Panc1 (cell line): ENCODE measurements at regions not wholly inside any gene's neighbourhood (a gene's known extent, or its start where the extent isn't known, plus 50 kb on each side); places are given as distances from the start of the nearest gene placed in this dataset.

ENCODE experiments used
- ATAC-seq: fragments of 200-7000 bp; cut with Tn5 transposase; 2 replicates; pipeline ENCODE4 v1.9.1; 2020; ENCODE audit warnings: mild to moderate bottlenecking, moderate library complexity
- BruUV-seq: library from RNA; stranded (reverse); fragments of 400-500 nt; replicated peaks from 2 replicates; lab custom pipeline; 2021; lab: Mats Ljungman, UMichigan
- CTCF ChIA-PET: fragments of 300-600 bp; sonication (Branson Sonifier 250); formaldehyde crosslinking; loops from one replicate; lab custom pipeline; 2022; ENCODE audit warnings: antibody characterized with exemption; lab: Charles Lee
- POLR2A ChIA-PET: fragments of 300-600 bp; sonication (Branson Sonifier 250); formaldehyde crosslinking; loops from one replicate; lab custom pipeline; 2022; ENCODE audit warnings: antibody characterized with exemption; lab: Charles Lee
- DNase-seq: peaks from one replicate; pipeline ENCODE4 v3.0.0-alpha.2; 2010; ENCODE audit warnings: low read depth, low spot score
- H3K27ac ChIP-seq: 2 replicates; pipeline ENCODE4 v1.5.1; 2011; ENCODE audit warnings: mild to moderate bottlenecking, low read length, inconsistent platforms
- H3K27me3 ChIP-seq: fragments of 200-500 bp; sonication (Bioruptor generic); 2 replicates; pipeline ENCODE4 v1.6.0; 2014; ENCODE audit warnings: low read length, inconsistent platforms; ENCODE audit not compliant: control insufficient read depth, insufficient read depth
- H3K36me3 ChIP-seq: fragments of 200-500 bp; sonication (Bioruptor generic); 2 replicates; pipeline ENCODE4 v1.5.1; 2014; ENCODE audit warnings: inconsistent platforms, mild to moderate bottlenecking, low read length, moderate library complexity; ENCODE audit not compliant: control insufficient read depth, insufficient read depth
- H3K4me1 ChIP-seq: 2 replicates; pipeline ENCODE4 v1.5.1; 2011; ENCODE audit warnings: inconsistent platforms, mild to moderate bottlenecking, low read length, moderate library complexity; ENCODE audit not compliant: control insufficient read depth, insufficient read depth
- H3K4me3 ChIP-seq, 2 experiments: 2 replicates each; pipeline ENCODE4 v1.5.1; 2011 to 2012; ENCODE audit warnings: low read depth in 2 of 2, low read length in 2 of 2, mild to moderate bottlenecking in 2 of 2, inconsistent platforms in 1 of 2, moderate library complexity in 1 of 2
- H3K9me3 ChIP-seq: fragments of 200-500 bp; sonication (Bioruptor generic); 2 replicates; pipeline ENCODE4 v1.5.1; 2014; ENCODE audit warnings: low read depth, mild to moderate bottlenecking, inconsistent platforms, low read length, moderate library complexity; ENCODE audit not compliant: control insufficient read depth, insufficient read depth
- POLR2AphosphoS5 ChIP-seq: IDR thresholded peaks from 2 replicates; pipeline ENCODE4 v1.6.1; 2012; ENCODE audit warnings: mild to moderate bottlenecking, low read depth, low read length, moderate library complexity
- SIN3A ChIP-seq: IDR thresholded peaks from 2 replicates; pipeline ENCODE4 v1.6.1; 2012; ENCODE audit warnings: low read depth, mild to moderate bottlenecking, low read length, moderate library complexity, borderline replicate concordance; ENCODE audit not compliant: insufficient read depth
- TCF7L2 ChIP-seq: IDR thresholded peaks from 2 replicates; pipeline ENCODE4 v1.6.1; 2011; ENCODE audit warnings: mild to moderate bottlenecking, low read depth, low read length, inconsistent platforms
- in situ Hi-C: cut with HindIII; loops from 2 replicates; pipeline ENCODE4 v1.10.0; 2016; ENCODE audit warnings: low sequenced_read_pairs, low pct_unique_long_range_greater_than_20kb
- intact Hi-C: fragments of 100-400 bp; cut with micrococcal nuclease; formaldehyde crosslinking; loops from one replicate; pipeline ENCODE4 v1.10.0; 2022; ENCODE audit not compliant: unreplicated experiment
- TF ChIP-seq, protein P1 (sequence below): fragments of 450-650 bp; IDR thresholded peaks from 2 replicates; pipeline ENCODE4 v1.5.1; 2017; ENCODE audit warnings: mild to moderate bottlenecking
- TF ChIP-seq, protein P2 (sequence below), 2 experiments: IDR thresholded peaks; 2 replicates each; pipeline ENCODE4 v1.6.1; 2011 to 2012; ENCODE audit warnings: low read depth in 2 of 2, control low read depth in 1 of 2, low read length in 1 of 2, mild to moderate bottlenecking in 1 of 2, moderate library complexity in 1 of 2; ENCODE audit not compliant: insufficient read depth in 1 of 2

GRCh38 chr6:139706912-139707311 lies 332.5 kb upstream of the CITED2 start:
- Histone ChIP-seq H3K9me3 (peaks cover 27% of the 10 kb centered on the region; the same call in 1 of the 2 replicates), H3K36me3 (no peaks in the 10 kb centered on the region), H3K27me3 (no peaks in the 10 kb centered on the region), H3K4me1 (peaks cover 23% of the 10 kb centered on the region), H3K4me3 (no peak overlapping the region), H3K27ac (peak overlapping the region; percentile 99)
- ChIA-PET POLR2A (no interaction called here), CTCF (no interaction called here)
- in situ Hi-C loops: no loop called here
- intact Hi-C loops: loop anchor here (10.0 kb wide), 1 partner anchor 332 kb away; the partner anchor contains the start of gene CITED2
- BruUV-seq: no TSS peak
- DNase-seq: no peak
- TF ChIP-seq POLR2AphosphoS5 (no peak), SIN3A (no peak), TCF7L2 (no peak)
- ATAC-seq: no peak

- Histone ChIP-seq H3K27ac (peak overlapping the region; percentile 99), H3K27me3 (no peaks in the 10 kb centered on the region), H3K4me3 (no peak overlapping the region), H3K9me3 (peaks cover 27% of the 10 kb centered on the region; the same call in 1 of the 2 replicates), H3K4me1 (peaks cover 23% of the 10 kb centered on the region), H3K36me3 (no peaks in the 10 kb centered on the region)
- in situ Hi-C loops: no loop called here
- intact Hi-C loops: loop anchor here (10.0 kb wide), 1 partner anchor 330 kb away; the partner anchor contains the start of gene CITED2
- ATAC-seq (no peak), DNase-seq (no peak)
- no TSS peak for BruUV-seq
- ChIA-PET CTCF (no interaction called here), POLR2A (no interaction called here)
- no peak for TF ChIP-seq SIN3A
- TF ChIP-seq, protein P1, sequence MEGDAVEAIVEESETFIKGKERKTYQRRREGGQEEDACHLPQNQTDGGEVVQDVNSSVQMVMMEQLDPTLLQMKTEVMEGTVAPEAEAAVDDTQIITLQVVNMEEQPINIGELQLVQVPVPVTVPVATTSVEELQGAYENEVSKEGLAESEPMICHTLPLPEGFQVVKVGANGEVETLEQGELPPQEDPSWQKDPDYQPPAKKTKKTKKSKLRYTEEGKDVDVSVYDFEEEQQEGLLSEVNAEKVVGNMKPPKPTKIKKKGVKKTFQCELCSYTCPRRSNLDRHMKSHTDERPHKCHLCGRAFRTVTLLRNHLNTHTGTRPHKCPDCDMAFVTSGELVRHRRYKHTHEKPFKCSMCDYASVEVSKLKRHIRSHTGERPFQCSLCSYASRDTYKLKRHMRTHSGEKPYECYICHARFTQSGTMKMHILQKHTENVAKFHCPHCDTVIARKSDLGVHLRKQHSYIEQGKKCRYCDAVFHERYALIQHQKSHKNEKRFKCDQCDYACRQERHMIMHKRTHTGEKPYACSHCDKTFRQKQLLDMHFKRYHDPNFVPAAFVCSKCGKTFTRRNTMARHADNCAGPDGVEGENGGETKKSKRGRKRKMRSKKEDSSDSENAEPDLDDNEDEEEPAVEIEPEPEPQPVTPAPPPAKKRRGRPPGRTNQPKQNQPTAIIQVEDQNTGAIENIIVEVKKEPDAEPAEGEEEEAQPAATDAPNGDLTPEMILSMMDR: no peak
- TF ChIP-seq POLR2AphosphoS5: no peak
- TF ChIP-seq, protein P2, sequence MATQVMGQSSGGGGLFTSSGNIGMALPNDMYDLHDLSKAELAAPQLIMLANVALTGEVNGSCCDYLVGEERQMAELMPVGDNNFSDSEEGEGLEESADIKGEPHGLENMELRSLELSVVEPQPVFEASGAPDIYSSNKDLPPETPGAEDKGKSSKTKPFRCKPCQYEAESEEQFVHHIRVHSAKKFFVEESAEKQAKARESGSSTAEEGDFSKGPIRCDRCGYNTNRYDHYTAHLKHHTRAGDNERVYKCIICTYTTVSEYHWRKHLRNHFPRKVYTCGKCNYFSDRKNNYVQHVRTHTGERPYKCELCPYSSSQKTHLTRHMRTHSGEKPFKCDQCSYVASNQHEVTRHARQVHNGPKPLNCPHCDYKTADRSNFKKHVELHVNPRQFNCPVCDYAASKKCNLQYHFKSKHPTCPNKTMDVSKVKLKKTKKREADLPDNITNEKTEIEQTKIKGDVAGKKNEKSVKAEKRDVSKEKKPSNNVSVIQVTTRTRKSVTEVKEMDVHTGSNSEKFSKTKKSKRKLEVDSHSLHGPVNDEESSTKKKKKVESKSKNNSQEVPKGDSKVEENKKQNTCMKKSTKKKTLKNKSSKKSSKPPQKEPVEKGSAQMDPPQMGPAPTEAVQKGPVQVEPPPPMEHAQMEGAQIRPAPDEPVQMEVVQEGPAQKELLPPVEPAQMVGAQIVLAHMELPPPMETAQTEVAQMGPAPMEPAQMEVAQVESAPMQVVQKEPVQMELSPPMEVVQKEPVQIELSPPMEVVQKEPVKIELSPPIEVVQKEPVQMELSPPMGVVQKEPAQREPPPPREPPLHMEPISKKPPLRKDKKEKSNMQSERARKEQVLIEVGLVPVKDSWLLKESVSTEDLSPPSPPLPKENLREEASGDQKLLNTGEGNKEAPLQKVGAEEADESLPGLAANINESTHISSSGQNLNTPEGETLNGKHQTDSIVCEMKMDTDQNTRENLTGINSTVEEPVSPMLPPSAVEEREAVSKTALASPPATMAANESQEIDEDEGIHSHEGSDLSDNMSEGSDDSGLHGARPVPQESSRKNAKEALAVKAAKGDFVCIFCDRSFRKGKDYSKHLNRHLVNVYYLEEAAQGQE (IDR thresholded peaks at IDR 0.05; ENCODE audit: insufficient read depth in 1 of 2, low read depth in 2 of 2, low read length in 1 of 2): no peak
- TF ChIP-seq TCF7L2: no peak
Observed at GRCh38 chr6:139705284-139705683, 330.8 kb upstream of the CITED2 start.

DNA sequence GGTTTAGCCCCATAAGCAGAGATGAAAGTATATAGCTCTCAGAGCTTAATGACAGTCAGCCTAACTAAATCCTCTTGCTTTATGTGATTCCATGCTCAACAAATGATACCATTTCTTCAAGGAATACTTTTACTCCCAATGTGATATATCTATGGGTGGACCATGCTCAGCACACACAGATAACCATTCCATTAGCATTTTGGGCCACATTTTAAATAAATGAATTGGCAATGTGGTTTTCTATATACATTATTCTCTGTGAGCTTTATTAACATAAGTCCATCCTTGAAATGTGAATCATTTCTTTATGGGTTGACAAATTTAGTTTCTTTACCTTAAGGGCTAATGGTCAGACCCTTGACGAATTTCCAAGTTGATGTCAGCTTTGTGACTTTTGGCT lies 329.3 kb upstream of the CITED2 start:
- H3K4me1 ChIP-seq: peaks cover 11% of the 10 kb centered on the region
- intact Hi-C loops: loop anchor here (10.0 kb wide), 1 partner anchor 329 kb away; the partner anchor contains the start of gene CITED2
- H3K27me3 ChIP-seq: no peaks in the 10 kb centered on the region
- no peak overlapping the region for H3K4me3 ChIP-seq
- BruUV-seq: no TSS peak
- ATAC-seq: no peak
- H3K27ac ChIP-seq: peak overlapping the region; percentile 99; the same call in 1 of the 2 replicates
- POLR2A ChIA-PET: no interaction called here
- DNase-seq: no peak
- CTCF ChIA-PET: no interaction called here
- TF ChIP-seq, protein P2 (IDR thresholded peaks at IDR 0.05; ENCODE audit: insufficient read depth in 1 of 2, low read depth in 2 of 2, low read length in 1 of 2): no peak
- TF ChIP-seq TCF7L2: no peak
- H3K36me3 ChIP-seq: no peaks in the 10 kb centered on the region
- H3K9me3 ChIP-seq: peaks cover 27% of the 10 kb centered on the region; the same call in 1 of the 2 replicates
- in situ Hi-C loops: no loop called here
